ENCODE measurements at regions not wholly inside any gene's neighbourhood (a gene's known extent, or its start where the extent isn't known, plus 50 kb on each side); places are given as distances from the start of the nearest gene placed in this dataset.

DNA sequence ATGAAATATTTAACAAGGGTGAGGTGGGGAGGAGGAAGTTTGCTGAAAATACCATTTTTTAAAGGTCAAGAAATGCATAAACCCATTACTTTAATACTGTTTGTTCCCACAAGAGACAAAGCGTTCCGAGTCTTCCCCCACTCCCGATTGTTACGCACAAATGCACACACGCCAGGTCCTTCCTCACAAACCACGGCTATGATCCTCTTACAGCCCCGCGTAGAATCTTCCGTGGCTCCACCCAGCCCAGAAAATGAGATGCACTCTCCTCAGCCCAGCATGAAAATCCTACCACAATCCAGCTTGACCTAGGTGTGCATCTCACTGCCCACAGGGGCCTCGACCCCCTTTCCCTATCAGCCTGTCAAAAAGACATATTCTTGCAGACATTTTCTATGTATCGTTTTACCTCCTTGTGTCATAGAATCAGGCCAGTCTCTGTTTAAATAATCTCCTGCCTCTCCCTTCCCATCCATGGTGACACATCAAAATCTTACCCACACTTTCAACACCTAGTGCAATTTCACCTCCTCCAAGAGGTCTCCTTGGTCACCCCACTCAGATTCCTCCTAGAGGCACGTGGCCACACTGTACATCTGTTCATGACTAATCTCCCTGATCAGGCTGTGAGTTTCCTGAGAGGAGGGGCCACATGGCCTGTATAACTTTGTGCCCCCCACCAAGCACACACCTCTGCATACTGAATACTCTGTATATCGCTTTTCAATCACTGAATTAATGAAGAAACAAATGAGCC, 491.0 kb upstream of the KLHL29 start:
- no peak for DNase-seq

DNA sequence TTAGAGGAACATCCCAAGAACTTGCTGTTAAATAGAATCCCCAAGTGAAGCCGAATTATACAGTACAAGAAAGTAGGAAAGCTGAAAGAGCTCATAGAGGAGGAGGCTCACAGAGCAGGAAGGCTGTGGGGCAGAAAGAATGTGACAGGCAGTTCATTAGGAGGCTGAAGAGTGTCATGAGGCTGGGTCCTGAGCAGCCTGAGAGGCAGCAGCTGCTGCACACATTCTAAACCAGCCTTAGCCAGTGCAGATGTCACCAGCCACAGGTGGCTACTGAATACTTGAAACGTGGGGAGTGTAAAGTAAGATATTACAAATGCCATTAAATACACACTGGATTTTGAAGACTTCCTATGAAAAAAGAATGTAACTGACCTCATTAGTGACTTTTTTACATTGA, 490.2 kb upstream of the KLHL29 start:
- DNase-seq, result no peak

DNA sequence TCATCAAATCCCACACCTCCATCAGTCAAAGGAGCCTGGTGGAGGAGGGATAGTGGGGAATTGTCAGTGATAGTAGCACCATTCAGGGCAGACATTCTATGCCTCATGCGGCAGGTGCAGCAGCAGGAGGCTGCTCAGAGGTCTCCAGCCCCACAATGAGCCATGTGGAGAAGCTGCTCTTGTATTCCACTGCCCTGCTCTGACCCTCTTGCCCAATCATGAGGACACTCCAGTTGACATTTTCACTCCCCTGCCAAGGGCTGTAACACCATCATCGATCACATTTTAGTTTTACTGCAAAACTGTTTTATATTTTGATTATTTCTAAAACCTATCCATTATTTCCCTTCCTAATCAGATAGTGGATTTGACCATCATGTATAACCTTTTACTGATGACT, 487.6 kb upstream of the KLHL29 start:
- DNase-seq, result no peak

DNA sequence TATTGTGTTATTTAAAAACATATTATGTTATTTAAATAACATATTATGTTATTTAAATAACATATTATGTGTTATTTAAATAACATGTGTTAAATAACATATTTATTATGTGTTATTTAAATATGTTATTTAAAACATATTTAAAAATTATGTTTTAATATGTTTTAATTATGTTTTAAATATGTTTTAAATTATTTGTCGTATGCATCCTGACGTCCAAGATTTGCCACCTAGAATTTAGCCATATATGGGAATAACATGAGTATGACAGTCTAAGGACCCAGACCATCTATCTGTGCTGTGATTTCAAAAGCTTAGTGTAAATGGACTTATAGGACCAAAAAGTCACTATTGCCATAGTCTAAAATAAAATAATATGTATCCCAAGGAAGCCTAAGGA, 484.3 kb upstream of the KLHL29 start:
- DNase-seq, result no peak

DNA sequence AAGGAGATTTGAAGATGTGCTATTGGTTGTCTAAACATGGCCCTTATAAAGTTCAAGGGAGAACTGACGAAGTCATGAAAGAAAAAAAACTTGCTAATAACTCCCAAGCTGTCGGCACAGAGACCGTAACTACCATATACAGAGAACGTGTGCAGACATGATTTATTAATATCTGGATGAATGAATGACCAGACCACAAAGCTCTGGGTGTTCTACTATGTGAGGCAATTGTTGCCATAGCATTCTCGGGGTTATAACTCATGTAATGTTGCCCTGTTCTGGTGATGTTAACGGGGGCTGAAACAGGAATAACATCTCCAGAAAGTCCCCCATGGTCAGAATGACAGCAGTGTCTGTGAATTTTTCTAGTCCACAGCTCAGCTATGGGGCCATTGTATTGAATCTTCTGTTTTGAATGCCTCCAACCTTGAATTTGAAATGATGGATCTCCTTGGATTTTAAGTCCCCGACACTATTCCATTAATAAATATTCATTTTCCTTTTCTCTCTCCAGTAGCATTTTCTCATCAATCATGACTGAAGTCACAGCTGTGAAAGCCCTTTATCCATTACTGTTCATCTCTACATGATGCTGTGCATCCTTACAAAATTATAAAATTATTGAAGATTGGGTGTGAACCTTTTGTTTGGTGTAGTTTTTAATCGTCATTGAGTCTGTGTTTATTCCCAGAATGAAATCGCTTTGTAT, 483.4 kb upstream of the KLHL29 start:
- no peak for DNase-seq

DNA sequence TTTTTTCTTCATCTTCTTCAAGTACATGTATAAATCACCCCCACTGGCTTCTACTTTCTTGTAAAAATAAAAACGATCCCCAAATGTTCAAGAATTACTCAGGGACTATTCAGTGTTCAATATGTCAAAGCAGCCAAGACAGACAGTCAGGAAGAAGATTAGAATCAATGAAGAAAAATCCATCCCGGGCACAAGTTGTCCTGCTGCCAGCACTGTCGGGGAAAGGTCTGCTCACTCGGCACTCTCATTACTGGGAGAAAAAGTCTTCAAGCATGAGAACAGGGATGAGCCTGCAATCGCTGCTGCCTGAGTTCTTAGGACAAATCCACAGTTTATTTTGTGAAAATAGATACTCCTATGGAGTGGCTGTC, 482.8 kb upstream of the KLHL29 start:
- DNase-seq, result no peak

DNA sequence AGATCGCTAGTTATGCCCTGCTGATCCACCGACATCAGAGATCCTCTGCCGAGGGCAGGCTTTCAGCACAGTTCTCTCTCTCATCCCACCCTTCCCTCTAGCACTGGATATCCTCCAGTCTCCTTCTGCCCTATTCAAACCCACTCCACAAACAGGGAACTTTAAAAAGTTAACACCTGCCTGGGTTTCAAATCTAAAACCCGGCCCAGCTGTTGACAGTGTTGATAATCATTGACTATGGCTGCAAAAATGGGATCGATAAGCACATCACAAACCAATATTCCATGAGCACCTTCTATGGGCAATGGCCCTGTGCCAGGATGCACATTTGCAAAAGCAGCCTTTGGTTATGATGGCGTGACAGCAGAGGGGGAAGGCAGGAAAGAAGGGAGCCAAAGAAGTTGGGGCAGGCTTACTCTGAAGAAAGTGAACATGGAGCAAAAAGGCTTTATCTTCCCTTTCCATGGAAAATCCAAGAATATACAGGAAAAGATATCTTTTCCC, 482.3 kb upstream of the KLHL29 start:
- no peak for DNase-seq

DNA sequence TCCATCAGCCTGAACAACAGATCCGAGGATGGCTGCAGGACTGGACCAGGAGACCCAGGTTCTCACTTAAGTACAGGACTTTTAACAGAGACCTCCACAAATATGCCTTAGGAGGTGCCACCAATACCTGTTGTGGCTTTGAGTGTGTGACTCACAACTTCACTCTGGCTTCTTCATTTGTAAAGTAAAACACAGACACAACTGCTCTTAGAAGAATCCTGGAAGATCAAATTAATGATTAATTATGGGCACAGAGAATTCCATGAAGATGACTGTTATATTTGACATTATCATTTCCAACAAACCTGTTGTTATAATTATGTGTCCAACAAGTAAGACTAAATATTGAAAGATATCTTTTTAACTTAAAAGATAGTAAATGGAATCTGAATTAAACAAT, 481.4 kb upstream of the KLHL29 start:
- DNase-seq, result no peak

DNA sequence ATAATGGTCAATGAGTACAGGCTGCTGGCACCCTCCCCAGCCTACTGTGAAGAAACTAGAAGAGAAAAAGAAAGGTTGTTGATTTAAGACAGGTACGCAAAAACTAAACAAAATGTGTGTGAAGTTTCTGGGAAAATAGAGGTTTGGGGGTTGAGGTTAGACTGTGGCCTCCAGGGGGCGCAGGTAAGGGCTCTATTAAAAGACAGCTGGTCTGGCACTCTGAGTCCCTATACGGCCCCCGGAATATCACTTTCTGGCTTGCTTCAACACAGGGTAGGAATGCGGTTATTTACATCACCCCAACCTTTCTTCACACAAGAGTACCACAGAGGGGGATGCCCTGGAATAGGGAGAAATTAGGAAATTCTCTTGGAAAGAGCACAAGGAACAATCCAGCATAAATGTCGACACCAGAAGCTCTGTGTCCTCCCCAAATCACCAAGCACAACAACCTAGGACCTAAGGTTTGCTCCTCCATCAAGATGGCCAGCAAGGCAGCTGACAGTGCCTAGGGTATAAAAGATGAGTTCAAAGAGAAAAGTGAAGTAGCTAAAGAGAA, 480.8 kb upstream of the KLHL29 start:
- DNase-seq, result peak; percentile 5 to 13

DNA sequence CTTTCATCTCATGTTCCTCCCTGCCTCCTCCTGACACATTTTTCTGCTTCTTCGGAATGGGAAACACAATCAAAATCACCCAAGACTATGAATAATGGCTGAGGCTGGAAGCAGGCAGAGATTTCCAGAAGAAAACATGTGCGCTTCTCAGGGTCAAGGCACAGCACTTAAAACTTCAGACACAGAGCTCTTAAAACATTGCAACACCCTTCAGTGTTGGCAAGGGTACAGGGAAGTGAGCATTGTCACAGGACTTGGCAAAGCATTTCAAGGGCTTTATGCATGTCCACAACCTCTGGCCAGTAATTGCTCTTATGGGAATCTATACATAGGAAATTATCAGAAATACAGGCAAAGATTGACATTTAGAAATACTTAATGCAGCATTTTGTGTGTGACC, 477.6 kb upstream of the KLHL29 start:
- DNase-seq, result peak; percentile 8 to 9

DNA sequence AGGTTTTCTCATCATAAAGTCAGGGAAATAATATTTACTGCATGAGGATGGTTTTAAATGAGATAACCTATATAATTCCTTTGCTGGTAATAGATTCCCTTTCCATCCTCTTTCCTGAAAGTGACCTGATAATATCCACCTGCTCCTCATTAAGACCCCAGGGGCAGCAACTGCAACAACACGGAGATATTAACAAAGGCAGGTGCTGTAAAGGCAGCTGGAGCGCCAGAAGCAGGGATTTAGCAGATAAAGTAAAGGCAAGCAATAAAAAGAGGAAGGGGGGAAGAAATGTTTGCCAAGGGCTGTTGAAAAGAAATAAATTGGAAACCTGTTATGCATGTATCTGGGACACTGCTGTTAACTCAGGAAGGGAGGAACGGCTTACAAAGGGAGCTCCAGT, 472.6 kb upstream of the KLHL29 start:
- DNase-seq, result no peak

DNA sequence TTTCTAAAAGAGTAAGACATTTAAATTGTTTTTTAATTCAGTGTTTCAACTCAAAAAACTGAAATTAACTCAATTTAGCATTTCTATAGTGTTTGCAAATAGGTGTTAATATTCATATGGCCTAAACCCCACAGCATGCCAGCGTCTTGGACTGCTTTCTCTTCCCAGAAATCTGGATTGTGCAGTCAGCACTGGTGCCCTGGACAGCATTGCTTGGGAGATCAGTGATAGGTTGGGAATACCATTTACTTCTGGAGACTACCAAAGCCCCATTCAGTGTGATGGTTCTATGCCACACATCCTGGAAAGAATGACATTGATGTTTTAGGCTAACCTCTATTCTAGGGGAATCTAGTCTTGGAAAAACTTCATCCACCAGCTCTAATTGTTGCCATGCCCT, 455.0 kb upstream of the KLHL29 start:
- no peak for DNase-seq

DNA sequence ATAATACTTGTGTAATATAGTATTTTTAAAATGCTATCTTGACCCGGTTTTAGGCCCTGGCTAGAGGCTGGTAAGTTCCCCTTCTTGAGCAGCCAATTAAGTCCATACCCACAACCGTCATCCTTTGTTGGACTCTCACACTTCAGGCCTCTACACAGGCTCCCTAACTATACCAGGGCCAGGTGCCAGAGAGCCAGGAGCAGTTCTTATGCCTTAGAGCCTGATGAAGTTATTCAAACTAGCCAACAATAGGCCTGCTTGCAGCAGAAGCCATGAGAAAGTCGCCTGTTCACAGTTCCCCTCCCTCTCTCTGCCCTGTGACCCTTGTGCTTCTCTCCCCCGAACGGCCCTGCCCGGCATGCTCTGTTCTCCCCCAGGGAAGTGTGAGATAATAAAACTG, 454.2 kb upstream of the KLHL29 start:
- DNase-seq, result no peak

DNA sequence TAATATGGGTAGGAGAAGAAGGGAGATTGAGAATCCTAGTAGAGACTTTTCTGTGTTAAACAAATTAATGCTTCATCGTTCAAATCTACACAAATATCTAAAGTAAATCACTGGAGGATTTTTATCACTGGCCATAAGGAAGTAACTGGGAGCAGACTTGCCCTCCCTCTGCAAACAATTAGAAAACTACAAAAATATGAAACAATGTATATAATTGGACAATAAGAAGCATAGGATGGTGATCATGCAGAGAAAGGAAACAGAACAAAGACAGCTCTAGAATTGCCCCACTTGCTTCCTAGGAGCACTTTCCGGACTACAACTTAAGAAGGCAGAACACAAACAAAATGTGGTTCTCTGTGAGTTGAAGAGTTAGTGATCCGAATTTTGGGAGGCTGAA, 452.7 kb upstream of the KLHL29 start:
- DNase-seq, result no peak

DNA sequence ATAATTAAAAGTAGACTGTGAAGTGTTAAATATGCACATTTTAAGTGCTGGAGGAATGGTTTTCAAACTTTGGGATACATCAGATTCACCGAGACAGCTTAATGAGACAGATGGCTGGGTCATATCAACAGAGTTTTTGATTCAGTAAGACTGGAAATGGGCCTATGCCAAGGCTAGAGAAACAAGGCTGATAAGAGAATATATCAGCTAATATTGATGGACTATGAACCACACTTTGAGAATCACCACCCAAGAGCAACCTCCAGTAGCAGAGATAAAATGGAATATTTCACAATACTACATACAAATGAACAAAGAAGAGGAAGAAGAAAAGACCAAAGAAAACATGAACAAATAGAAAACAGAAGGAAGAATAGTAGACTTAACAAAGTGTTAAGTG, 450.2 kb upstream of the KLHL29 start:
- DNase-seq, result no peak

DNA sequence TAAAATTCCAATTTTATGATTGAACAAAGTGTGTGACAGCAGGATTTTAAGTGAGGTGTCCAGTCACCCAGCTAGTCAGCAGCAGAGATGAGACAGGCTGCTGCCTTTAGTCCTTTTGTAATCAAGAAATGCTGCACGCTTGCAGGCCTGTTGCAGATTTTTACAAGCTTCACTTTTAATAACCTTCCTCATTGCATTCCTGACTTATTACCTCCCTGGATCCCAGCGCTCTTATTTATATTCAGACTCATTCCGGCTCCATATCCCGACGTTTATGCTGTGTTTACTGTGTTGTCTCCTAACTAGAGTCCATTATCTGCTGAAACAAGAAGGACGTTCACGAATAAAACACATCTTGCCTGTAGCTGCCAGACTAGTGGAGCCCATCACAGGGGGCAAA, 442.5 kb upstream of the KLHL29 start:
- no peak for DNase-seq

DNA sequence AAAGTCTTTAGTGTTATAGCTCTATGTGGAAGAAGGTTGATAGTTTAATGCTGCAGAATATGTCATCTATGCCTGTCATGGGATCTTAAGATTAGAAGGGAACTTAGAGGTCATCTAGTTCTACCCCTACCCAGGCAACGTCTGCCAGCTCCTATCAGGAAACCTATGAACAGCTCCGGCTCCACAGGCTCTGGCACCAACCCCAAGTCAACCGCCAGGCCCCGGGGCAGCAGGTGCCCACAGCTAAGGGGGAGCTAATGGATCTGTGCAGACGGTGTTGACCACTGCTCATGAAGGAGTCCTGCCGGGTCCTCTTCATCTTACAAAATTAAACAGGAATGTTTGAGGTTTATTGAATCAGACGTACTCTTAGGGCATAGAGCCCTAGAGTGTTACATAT, 440.8 kb upstream of the KLHL29 start:
- DNase-seq, result no peak

DNA sequence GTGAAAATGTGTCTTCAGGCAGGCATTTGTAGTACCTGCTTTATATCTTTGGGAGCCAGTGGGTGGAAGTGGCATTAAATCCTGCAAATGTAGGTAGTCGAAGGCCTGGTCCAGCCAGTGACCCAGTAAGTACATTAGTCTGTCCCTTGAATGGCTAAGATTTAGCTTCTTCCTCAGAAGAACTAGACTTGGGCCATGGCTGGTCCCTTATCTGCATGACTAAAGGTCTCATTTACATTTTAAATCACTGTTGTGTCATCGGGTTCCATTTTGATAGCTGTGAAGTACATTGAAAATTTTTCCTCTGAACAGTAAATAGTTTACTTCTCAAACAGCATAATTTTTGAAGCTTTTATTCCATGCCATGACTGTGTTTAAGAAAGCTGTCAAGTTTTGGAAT, 438.4 kb upstream of the KLHL29 start:
- no peak for DNase-seq

DNA sequence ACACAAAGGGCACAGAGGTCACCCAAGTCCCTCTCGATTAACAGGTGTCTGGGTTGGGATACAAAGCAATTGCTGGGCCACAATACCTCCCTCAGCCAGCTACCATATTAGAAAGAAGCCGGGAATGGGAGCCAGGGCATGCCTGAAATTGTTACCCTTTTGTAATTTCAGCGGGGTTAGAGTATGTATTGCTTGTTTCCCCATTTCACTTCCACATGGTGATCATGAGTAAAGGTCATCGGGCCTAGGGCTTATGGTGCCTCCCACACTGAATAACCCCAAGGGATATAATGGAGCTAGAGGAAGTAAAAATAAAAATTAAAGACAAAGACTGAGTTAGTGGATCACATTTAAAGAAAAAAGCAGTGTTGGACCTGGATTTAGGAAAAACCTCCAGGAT, 437.2 kb upstream of the KLHL29 start:
- DNase-seq, result no peak

DNA sequence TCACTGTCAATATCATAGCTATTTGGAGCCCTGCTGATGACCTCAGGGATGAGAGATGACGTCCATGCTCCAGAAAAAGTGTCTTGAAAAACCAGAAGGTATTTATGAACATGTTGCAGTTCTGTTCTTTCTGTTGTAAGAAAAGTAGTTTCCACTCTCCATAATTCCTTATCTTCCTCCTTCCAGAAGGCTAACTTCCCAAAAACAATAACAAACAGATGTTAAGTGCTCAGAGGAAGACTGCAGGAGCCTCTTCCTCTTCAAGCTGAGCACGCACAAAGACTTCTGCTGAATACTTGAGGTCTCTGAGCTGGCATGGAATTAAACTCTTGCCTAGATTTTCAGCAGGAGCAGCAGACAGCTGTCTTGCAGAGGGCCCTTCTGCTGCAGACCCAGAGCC, 434.5 kb upstream of the KLHL29 start:
- no peak for DNase-seq

DNA sequence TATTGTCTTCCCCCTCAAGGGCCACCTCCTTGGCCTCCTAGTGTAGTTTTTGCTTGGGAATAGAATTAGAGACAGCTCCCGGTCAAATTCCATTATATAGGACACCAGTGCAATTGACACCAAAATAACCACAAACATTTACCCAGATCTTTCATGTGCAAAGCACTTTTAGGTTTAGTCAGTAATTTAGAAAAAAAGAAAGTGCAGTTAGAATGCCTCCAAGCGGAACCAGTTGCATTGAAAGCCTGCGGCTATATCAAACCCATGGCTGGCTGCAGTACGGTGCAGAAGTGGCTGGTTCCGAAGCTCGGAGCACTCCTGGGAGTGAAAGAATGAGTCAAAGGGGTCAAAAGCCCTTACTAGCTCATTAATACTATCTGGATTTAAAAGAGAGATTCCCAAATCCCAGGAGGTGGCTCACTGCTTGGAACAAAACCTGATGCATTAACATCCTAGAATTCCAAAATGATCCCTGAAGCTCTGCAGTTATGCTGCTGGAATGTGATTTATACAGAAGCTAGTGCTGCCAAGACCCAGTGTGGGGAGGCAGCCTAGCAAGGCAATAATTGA, 432.2 kb upstream of the KLHL29 start:
- no peak for DNase-seq

DNA sequence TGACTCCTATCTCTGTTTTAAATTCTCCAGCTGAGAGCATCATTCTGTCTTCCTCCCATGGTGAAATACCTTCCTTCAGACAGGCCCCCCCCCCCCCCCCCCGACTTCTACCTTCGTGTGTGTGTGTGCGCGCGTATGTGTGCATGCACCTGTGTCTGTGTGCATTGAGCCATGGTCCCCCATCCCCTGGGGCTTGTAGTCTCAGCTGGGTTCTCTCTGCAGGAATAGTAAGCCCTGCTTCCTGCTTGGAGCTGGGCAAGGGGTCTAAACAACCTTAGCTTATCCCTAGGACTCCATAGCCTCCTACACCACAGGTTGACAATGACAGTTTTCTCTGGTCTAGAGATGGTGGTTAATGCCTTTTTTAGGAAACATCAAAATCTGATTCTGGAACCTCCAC, 427.5 kb upstream of the KLHL29 start:
- no peak for DNase-seq

DNA sequence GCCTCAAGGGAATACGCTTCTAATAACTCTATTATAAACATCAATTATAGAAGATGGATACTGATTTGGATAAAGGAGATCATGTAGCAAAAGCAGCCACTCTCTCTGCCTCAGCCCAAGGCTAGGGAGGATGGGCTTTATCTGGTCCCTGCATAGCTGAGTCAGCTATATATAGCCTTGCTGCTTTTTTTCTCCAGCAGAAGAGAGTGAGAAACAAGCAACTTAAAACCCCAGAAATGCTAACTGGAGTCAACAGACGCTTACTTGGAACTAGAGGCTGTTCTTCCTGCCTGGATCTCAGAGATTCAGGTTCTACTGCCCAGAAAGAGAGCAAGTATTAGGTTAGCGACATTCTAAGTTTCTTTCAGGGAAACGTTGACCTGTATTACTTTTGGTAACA, 426.7 kb upstream of the KLHL29 start:
- DNase-seq, result no peak
